Vagina (tissue), 2 donors: ENCODE measurements at regions not wholly inside any gene's neighbourhood (a gene's known extent, or its start where the extent isn't known, plus 50 kb on each side); places are given as distances from the start of the nearest gene placed in this dataset.

Experiments used
- POLR2A ChIP-seq, 2 donors: fragments of 450-650 bp; IDR thresholded peaks; one replicate each; pipeline ENCODE4 v1.6.1; 2017; ENCODE audit warnings: antibody characterized with exemption in 2 of 2, mild to moderate bottlenecking in 2 of 2, moderate library complexity in 2 of 2
- POLR2AphosphoS5 ChIP-seq, 2 donors: sonication (generic); formaldehyde crosslinking; IDR thresholded peaks; one replicate each; pipeline ENCODE4 v1.9.0; 2017; ENCODE audit warnings: antibody characterized with exemption in 2 of 2, mild to moderate bottlenecking in 2 of 2, low read depth in 1 of 2; ENCODE audit not compliant: insufficient read depth in 1 of 2

DNA sequence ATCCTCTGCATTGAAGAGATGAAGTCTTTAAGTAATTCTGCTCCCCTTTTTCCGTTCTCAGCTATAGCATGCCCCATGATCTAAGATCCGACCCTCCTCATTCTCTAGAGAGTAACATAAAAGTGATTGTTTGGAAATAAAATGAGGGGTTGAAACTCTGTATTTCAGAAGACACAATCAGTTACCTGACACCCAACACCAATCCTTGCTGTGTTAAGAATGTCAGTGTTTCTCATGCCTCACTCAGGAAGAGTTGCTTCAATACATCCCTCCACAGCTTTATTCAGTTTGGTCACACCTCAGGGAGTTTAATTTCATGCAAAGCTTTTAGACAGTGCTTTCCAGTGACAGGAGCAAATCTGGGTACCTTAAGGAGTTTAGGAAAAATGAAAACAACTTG lies 49.9 kb upstream of the RBBP8 start:
- TF ChIP-seq POLR2AphosphoS5 (IDR thresholded peaks at IDR 0.05; ENCODE audit: insufficient read depth in 1 of 2, low read depth in 1 of 2) (no peak), POLR2A (IDR thresholded peaks at IDR 0.05) (no peak)
